RCC 7860 (cell line): ENCODE measurements at regions not wholly inside any gene's neighbourhood (a gene's known extent, or its start where the extent isn't known, plus 50 kb on each side); places are given as distances from the start of the nearest gene placed in this dataset.

Experiments
- DNase-seq: peaks from one replicate; pipeline ENCODE4 v3.0.0-alpha.2; 2015; ENCODE audit warnings: low spot score
- FAIRE-seq: peaks from 2 replicates; lab custom pipeline; 2012; peaks lifted over from hg19 to GRCh38; lab: Jason Lieb, UNC

DNA sequence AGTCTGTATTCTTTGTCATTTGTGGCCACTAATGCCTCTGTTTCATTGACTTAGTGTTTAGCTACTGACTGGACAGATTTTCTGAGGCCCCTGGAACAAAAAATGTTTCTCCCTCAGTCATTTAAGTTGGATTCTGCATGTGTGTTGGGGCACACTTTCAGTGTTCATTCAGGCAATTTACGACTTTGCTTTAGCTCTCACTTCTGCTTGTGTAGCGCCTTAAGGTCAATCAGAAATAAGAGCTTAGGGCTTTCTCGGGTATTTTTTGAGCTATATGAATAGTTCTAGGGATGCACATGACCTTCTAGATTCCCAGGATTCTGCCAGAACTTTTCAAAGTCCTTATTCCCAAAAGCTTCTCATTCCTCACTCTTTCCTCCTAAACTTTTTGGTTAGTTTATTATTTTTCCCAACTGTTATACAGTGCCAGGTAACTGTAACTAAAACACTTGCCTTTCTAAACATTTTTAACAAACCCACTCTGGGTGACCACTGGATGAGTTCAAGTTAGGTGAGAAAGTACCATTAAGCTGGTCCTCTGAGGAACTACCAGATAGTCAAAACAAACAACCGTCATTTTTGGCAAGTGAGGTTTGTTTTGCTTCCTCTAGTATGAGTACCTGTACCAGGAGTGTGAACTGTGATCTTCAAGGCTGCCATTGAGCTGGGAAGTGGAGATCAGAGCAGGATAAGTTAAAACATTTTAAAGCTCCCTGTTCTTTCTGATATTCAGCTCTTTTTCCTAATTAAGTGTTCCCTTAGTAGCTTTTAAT lies 571.3 kb upstream of the TLE4 start:
- no peak for DNase-seq
- no peak for FAIRE-seq

DNA sequence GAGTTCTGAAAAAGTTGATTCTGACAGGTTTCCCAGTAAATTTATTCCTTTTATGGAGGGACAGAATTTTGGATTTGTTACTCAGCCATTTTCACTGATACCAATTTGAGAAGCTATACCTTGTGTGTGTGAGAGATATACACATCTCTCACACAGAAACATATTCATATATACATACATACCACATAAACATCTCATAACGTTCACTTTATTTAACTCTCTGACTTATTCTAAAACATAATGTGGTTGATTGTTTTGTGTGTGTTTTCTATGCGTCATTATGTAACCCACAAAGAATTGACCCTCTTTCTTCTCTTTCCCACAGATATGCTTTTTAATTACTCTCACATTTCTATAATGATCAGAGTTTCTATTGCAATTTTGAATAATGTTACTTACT lies 570.8 kb upstream of the TLE4 start:
- DNase-seq = no peak
- no peak for FAIRE-seq

DNA sequence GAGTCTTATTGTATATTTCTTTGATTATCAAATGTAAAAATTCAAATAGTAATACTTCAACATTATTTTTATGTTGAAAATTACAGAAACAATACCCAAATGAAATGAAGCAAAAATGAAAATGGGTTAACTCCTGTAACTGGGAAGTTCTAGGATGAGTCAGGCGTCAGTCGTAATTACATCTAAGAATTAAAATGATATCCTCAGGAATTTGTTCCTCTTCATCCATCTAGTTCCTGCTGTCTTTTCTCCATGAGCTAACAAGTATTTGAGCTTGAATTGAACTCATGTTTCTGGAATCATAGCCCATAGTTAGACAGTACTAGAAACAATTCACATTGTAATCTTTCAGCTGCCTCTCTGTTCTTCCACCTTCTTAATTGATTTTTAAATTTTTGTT lies 568.3 kb upstream of the TLE4 start:
- no peak for DNase-seq
- FAIRE-seq = no peak

DNA sequence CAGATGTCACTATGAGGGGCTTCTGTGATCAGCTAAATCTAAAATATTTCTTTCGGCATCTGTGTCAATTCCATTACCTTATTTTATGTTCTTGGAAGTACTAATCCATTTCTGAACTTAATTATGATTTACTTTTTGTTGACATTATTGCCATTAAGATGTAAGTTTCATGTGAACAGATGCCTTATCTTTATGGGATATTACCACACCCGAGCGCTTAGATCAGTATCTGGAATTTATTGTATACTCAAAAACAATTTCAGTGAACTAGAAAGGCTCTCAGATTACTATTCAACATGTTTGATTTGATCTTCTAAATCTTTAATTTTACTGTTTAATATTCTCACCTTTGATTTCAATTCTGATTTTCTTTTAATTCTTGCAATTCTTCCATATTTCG lies 567.7 kb upstream of the TLE4 start:
- DNase-seq (no peak), FAIRE-seq (no peak)

DNA sequence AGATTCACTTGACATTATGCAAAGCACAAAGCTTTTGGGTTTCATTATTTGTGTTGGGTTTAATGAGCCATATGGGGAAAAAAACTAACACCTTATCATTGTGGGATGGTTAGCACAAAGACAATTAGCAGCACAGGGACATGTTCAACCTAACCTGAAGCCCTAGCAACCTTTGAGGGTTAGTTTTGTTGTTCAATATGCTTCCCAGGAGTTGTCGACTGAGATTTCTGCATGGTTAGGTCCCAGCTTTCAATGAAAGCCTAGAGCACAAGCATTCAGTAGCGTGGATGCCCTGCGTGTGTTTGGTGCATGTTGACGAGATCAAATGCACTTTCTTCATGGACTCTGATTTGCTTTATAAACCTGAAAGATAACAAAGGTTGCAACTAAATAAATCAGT lies 565.2 kb upstream of the TLE4 start:
- DNase-seq = no peak
- no peak for FAIRE-seq

DNA sequence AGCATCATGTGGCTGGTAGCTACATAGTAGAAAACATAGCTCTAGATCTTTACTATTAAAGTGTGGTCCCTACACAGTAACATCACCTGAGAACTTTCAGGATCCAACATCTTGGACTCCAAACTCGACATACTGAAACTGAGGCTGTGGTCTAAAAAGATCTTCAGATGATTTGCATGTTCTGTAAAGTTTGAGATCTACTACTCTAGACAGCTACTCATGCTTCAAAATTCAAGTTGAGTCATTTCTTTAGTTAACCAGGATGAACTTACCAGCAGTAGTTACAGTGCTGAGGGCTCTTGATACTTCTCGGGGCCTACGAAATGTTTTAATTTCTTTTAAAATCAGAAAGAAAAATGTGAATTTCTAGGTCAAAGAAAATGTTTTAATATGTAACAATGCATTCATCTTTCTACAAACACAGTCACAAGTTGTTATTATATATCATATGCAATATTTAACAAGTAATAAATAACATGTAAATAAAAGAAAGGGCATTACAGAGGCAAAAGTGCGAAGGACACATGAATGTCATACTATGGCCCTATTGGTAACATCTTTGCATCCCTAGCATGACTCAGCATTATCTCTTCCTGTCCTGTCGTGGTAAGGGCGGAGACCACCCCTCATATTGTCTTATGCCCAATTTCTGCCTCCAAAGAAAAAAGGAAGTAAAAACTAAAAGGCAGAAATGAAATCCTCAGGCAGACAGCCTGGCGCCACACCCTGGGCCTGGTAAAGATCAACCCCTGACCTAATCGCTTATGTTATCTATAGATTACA lies 563.9 kb upstream of the TLE4 start:
- FAIRE-seq (no peak), DNase-seq (no peak)

DNA sequence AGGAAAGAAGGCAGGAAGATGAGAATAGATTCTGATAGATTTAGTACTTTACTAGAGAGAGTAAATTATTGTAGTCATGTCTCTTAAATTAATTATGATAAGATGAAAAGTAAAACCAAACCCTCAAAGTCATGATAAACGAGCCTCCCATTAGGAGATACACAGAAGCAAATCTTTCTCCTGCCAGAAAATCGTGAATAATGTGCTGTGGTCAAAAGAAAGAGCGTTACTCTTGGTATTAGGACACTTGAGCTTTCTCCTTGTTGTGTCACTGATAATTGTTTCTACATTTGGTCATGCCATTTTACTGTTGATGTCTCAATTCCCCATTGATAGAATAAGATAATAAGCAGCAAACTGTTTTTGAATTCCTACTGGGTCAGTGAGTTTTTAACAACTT lies 562.8 kb upstream of the TLE4 start:
- no peak for FAIRE-seq
- no peak for DNase-seq

DNA sequence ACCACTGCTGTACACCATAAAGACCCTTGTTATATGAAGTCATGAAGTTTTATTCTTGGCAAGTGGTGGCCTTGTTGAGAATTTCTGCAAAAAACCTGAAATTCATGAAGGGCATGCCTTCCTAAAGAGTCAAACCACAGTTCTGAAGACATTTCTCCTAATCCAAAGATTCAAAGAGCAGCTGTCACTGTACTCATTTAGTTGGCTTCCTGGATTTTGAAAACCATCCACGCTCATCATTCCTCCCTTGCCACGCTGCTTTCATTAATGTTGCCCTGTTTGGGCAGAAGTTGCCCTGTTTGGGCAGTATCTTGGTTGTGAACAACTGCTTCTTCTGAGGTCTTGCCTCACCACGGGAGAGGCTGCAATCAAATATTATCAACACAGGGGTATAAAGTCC lies 560.3 kb upstream of the TLE4 start:
- no peak for DNase-seq
- FAIRE-seq = no peak

DNA sequence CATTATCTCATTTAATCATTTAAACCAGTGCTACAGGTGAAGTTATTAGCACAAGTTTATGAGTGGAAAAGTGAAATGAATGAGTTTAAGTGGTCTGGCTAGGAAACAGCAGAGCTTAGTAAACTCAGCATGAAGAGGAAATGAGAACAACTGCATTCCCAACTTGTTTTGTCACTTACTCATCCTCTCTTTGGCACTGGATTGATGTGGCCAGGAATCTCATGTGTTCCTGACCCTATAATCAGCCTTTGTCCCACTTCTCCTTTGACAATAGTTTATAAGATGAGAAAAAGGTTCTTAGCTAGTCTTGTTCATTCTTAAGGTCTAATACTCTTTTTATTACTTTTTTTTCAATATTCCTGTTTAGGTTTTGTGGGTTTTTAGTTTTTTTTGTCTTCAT lies 559.2 kb upstream of the TLE4 start:
- DNase-seq (peak; percentile 45), FAIRE-seq (no peak)

DNA sequence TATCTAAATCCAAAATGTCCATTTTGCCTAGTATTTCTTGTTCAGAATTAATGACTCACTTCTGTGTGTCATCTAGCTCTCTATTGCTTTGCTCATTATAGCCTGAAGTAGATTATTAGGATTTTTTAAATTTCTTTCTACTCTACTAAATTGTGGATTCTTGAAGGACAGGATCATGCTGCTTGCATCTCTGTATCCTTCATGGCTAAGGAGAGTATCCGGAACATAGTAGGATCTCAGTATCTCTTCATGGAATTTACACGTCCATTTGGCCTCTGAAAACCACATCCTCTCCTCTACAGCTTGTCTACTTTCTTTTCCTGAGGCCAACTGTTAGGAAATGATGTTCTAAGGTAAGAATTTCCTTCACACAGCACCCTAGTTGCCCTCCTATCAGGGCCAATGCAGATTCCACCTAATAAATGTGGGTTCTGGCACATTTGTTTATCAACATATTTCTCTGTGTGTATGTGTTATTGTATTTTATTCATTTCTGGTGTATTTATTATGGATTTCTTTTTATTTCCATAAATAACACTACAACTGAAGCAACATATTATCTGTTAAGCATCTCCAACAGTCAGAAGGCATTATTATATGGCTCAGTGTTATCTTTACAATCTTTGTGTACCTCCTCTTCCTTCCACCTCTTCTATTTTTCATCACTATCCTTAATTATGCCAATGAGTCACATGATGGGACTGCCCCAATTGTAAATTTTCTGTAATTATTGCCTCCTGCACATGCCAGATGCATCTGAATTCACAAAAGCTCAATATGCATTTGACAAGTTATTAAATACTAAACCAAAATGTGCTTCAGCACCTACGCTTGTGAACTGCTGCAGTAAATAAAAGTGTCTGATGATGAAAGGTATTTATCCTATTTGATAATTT lies 557.8 kb upstream of the TLE4 start:
- peak; percentile 22 for DNase-seq
- no peak for FAIRE-seq

DNA sequence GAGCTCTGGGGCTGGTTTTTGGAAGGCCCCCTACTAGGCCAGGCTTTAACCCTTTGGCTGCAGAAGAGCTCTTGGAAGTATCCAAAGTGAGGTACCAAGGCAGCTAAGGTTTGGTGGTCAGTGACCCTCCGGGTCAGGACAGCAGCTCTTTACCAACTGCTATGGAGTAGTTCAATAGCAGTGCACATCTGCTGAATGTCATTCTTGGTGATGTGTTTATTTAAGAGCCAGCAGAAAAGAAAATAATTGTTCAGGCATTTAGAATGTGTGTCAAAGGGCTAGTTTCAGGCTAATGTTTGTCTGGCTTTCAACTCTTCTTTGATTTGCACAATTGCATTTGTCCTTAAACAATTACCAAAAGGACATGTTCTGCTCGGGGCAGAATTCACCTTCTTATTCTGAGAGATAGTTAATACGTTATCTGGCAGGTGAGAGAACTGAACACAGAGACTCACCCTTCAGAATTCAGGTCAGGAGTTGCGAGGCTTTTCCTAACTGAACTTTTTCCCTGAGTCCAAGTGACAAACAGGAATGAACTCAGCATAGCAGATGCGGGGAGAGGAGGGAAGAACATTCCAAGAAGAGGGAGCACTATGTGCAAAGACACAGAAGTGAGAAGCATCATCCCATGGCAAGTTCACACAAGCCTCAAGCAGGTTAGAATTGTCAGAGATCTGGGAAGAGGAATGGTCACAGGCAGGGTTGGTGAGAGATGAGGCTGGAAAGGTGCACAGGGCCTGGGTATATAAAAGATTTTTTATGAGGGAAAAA lies 556.7 kb upstream of the TLE4 start:
- no peak for DNase-seq
- FAIRE-seq = no peak

DNA sequence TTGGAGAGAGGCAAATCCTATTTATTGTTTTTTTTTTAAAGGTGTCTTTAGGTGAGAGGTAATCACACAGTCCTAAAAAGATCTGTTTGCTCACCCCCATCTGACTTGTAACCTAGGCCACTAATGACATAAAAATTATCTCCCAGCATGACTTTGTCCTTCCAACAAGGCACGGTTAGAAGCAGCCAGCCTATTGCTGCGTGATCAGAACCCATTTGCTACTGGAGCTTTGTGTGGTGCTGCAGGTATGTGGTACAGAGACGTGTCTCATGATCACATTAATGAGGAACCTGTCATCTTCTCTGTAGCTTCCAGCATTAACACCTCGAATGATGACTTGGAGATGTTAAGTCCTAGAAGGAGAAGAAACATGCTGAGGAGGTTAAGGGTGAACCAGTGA lies 555.8 kb upstream of the TLE4 start:
- no peak for FAIRE-seq
- no peak for DNase-seq

DNA sequence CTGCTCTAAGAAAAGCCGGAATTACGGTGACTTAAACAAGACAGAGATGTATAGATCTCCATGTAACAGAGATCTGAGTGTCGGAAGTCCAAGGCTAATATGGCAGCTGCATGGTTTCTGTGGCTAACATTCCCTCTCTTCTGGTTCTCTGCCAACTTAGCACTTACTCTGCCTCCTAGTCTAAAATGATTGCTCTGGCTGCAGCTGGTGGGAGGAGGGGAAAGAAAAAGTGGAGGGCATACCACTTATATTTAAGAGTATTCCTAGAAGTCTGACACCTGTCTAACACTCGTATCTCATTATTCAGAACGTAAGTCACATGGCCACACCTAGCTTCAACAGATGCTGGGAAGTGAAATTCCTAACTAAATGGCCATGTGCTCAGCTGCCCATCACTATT lies 551.5 kb upstream of the TLE4 start:
- DNase-seq (no peak), FAIRE-seq (no peak)

DNA sequence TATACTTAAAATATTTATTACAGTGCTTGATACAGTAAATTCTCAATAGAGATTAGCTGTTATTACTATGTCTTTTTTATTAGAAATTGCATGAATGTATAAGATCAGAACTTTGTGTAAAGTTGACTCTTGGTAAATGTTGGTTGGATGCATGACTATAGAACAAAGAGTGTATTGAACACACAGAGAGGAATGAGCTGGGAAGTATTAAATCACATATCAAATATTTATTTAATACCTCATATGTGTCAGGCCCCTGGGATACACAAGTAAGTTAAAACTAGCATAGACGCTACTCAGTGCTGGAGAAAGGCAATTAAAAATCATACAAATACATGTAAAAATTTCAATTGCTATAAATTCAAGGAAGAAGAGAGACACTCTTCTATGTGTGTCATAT lies 550.7 kb upstream of the TLE4 start:
- no peak for FAIRE-seq
- DNase-seq = no peak

DNA sequence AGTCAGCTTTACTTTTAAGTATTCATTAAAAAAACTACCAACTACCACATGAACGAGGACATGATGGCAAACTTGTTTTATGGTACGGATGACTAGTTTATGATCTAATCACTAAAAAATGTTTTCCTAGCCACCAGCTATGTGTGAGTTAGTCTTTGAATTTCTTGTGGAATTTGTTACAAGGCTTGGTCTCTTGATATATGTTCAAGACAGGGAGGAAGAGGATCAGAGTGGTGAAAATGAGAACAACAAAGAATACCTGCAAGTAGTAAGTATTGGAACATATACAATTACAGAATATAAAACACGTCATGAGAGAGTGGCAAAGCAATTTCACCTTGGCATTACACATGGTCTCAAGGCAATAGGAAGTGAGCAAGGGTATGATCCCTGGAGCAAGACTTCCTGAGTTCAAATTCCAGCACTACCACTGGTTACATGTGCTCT lies 548.6 kb upstream of the TLE4 start:
- DNase-seq (peak; percentile 99), FAIRE-seq (peak; percentile 99)

DNA sequence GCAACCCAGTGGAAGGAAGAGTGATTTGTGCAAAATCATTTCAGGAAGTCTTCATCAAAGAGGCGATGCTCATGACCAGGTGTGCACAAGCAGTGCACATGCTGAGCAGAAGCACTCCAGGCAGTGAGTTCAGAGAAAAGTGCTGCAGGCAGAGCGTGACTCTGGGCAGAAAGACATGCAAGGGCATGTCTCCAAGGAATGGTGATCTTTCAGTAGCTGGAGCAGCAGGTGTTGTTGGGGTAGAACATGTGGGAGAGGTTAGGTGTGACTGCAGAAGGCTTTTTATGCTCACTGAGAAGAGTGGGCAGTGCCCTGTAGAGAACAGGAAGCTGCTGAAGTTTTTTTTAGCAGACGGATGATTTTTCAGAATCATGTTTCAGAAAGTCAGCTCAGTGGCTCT lies 545.4 kb upstream of the TLE4 start:
- DNase-seq = no peak

DNA sequence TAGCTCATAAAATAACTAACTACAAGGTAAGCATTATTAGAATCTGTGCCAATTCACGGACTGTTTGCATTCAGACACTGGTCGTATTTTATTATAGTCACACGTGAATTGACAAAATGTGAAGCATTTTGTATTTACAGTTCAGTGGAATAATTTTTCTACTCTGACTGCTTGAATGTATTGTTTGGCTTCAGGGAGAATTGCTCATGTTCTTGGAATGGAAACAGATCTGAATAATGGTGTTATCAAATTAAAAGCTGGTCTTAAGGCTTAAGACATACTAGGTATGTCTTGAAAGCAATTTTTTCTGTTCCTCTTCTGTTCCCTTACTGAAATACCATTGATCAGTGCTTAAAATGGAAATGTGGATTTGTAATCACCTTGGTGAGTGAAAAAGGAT lies 543.7 kb upstream of the TLE4 start:
- no peak for DNase-seq
- FAIRE-seq = no peak

More for the DNA sequence above, 545.4 kb upstream of the TLE4 start:
- no peak for FAIRE-seq

DNA sequence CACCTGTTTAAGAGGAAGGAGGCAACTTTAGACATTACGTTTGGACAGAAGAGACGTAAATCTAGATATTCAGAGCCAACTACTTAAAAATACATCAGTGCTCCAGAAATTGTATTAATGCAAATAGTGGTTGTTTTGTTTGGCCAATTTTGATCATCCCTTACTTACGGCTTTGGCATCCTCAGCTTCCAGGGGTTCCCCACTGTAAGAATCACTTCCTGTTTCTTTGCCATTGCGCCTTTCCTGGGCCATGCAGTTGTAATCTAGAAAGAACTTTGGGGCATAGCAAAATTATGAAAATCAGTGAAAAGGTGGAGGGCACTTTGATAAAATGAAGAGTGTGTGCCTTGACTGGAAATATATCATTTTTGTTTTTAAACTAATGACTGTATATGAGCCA lies 537.2 kb upstream of the TLE4 start:
- no peak for FAIRE-seq
- DNase-seq = no peak

DNA sequence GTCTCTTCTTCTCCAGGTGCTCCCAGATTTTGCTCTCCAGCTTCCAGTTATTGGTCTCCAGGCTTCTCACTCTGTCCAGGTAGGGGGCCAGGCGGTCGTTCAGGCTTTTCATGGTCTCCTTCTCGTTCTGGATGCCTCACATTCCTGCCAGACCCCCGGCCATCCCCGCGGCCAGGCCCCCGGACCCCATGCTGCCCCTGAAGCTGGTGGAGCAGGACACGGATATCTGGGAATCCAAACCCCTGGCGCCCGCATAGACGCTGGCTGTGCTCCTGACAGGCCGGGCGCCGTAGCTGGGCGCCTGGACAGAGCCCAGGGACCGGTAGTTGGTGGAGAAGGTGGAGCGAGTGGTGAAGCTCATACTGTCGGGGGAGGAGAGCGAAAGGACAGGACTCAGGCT lies 534.4 kb upstream of the TLE4 start:
- DNase-seq = no peak
- FAIRE-seq = no peak

DNA sequence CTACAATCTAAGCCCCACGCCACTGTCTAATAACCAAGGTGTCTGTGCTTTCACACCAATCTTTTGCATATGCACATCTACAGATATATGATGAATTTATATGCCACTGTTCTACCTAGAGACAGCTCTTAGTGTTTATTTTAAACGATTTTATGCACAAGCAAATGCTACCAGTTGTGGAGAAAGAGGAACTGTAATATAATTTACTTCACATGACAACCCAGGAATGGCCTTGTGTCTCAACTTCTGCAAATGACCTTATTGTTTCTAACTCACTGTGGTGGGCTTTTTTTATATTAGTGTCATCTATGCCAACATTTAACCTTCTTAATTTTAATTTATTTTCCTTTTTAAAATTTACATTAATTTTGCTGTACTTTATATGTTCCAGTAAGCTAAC lies 531.1 kb upstream of the TLE4 start:
- FAIRE-seq = no peak
- no peak for DNase-seq

DNA sequence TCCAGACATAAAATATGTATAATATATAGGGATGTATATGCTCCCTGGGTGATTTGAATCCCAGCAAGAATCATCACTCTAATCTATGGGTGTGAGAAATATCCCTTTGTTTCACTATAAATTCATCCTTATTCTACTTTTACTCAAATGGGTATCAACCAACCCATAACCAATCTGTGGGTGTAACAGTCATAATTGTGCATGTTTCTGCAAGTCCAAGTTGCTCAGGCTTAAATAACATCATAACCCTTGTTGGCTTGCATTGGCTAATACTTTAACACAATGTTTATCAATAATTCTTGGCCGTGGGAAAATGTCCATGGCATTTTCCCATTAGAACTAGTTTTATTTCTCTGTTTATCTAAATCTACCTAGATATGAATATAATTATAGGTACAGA lies 530.5 kb upstream of the TLE4 start:
- FAIRE-seq = no peak
- DNase-seq = no peak
